BJ (cell line): ENCODE measurements at regions not wholly inside any gene's neighbourhood (a gene's known extent, or its start where the extent isn't known, plus 50 kb on each side); places are given as distances from the start of the nearest gene placed in this dataset.

ENCODE experiments used
- CTCF ChIA-PET: fragments of 350-600 bp; formaldehyde crosslinking; extraction: SDS; loops from one replicate; lab custom pipeline; 2021; ENCODE audit warnings: antibody characterized with exemption, inconsistent platforms; lab: Yijun Ruan, JAX
- POLR2A ChIA-PET: fragments of 300-600 bp; sonication (Branson Sonifier 250); formaldehyde crosslinking; extraction: SDS; loops from one replicate; lab custom pipeline; 2021; ENCODE audit warnings: antibody characterized with exemption; lab: Charles Lee
- DNase-seq: peaks from one replicate; pipeline ENCODE4 v3.0.0-alpha.2; 2011; ENCODE audit warnings: low read depth
- H3K27me3 ChIP-seq: 2 replicates; pipeline ENCODE4 v1.6.0; 2011; ENCODE audit warnings: low read length; ENCODE audit not compliant: control insufficient read depth, insufficient read depth
- H3K36me3 ChIP-seq: 2 replicates; pipeline ENCODE4 v1.5.1; 2011; ENCODE audit warnings: low read length; ENCODE audit not compliant: control insufficient read depth, insufficient read depth
- H3K4me3 ChIP-seq: 2 replicates; pipeline ENCODE4 v1.5.1; 2011; ENCODE audit warnings: low read depth, mild to moderate bottlenecking, control low read depth, low read length
- TF ChIP-seq, protein P1 (sequence below): IDR thresholded peaks from 2 replicates; pipeline ENCODE4 v1.5.1; 2011; ENCODE audit warnings: low read depth, mild to moderate bottlenecking, control low read depth, inconsistent platforms, low read length, moderate library complexity; ENCODE audit not compliant: insufficient read depth

GRCh38 chr5:44974813-44975212, 166.1 kb downstream of the MRPS30 start:
- TF ChIP-seq, protein P1, sequence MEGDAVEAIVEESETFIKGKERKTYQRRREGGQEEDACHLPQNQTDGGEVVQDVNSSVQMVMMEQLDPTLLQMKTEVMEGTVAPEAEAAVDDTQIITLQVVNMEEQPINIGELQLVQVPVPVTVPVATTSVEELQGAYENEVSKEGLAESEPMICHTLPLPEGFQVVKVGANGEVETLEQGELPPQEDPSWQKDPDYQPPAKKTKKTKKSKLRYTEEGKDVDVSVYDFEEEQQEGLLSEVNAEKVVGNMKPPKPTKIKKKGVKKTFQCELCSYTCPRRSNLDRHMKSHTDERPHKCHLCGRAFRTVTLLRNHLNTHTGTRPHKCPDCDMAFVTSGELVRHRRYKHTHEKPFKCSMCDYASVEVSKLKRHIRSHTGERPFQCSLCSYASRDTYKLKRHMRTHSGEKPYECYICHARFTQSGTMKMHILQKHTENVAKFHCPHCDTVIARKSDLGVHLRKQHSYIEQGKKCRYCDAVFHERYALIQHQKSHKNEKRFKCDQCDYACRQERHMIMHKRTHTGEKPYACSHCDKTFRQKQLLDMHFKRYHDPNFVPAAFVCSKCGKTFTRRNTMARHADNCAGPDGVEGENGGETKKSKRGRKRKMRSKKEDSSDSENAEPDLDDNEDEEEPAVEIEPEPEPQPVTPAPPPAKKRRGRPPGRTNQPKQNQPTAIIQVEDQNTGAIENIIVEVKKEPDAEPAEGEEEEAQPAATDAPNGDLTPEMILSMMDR: no peak
- Histone ChIP-seq H3K27me3 (no peaks in the 10 kb centered on the region), H3K36me3 (no peaks in the 10 kb centered on the region), H3K4me3 (no peak overlapping the region)
- DNase-seq: no peak
- ChIA-PET POLR2A (no interaction called here), CTCF (no interaction called here)

GRCh38 chr5:44981708-44982107, 173.0 kb downstream of the MRPS30 start:
- CTCF ChIA-PET: interaction anchor here (1.1 kb wide), 1 partner anchor 43 kb away, joined by 3 read pairs; no protein-coding TSS in a partner anchor

GRCh38 chr5:44983006-44983405, 174.3 kb downstream of the MRPS30 start:
- CTCF ChIA-PET: no interaction called here
- TF ChIP-seq, protein P1: no peak
- Histone ChIP-seq H3K36me3 (no peaks in the 10 kb centered on the region), H3K4me3 (no peak overlapping the region), H3K27me3 (no peaks in the 10 kb centered on the region)
- no peak for DNase-seq
- POLR2A ChIA-PET: no interaction called here

More at GRCh38 chr5:44981708-44982107, 173.0 kb downstream of the MRPS30 start:
- no peak overlapping the region for H3K4me3 ChIP-seq
- DNase-seq: no peak
- TF ChIP-seq, protein P1: no peak
- no peaks in the 10 kb centered on the region for H3K36me3 ChIP-seq
- no peaks in the 10 kb centered on the region for H3K27me3 ChIP-seq
- POLR2A ChIA-PET: no interaction called here

GRCh38 chr5:44987026-44987425, 178.3 kb downstream of the MRPS30 start:
- H3K36me3 ChIP-seq: no peaks in the 10 kb centered on the region
- ChIA-PET POLR2A (no interaction called here), CTCF (no interaction called here)
- no peaks in the 10 kb centered on the region for H3K27me3 ChIP-seq
- no peak for DNase-seq
- H3K4me3 ChIP-seq: no peak overlapping the region
- TF ChIP-seq, protein P1: no peak

DNA sequence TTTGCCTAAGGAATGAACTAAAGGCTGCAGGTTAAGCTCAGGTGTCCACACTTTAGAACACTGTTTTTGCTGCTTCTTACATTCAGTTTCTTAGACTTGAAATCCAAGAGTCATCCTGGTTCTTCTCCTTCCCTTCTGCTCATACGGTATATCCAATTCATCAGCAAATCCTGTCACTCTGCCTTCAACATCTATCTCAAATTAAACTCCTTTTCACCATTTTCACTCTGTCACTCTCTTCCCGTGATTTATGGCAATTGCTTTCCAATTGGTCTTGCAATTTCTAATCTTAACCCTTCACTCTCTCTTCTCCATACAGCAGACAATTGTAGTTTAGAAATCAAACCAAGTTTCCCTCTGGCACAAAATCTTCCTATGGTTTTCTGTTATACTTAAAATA, 182.9 kb downstream of the MRPS30 start:
- H3K27me3 ChIP-seq: no peaks in the 10 kb centered on the region
- ChIA-PET CTCF (no interaction called here), POLR2A (no interaction called here)
- TF ChIP-seq, protein P1: no peak
- DNase-seq: no peak
- H3K4me3 ChIP-seq: no peak overlapping the region
- H3K36me3 ChIP-seq: no peaks in the 10 kb centered on the region
